ENCODE measurements at regions not wholly inside any gene's neighbourhood (a gene's known extent, or its start where the extent isn't known, plus 50 kb on each side); places are given as distances from the start of the nearest gene placed in this dataset.

DNA sequence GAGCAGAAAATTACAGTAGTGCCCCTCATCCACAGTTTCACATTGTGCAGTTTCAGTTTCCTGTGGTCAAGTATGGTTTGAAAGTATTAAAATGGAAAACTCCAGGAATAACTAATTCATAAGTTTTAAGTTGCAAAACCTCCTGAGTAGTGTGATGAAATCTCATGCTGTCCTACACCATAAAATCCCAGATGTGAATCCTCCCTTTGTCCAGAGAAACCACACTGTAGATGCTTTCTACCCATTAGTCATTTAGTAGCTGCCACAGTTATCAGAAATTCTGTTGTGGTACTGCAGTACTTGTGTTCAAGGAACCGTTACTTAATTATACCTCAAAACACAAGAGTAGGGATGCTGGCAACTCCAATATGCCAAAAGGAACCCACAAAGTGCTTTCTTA is 74.7 kb downstream of the PTCHD4 start:
- WGBS (ENCODE audit: insufficient coverage, low coverage, missing lambda C conversion rate) = 0% methylated on average over 1 of the region's 1 CpG
- intact Hi-C loops (cut with micrococcal nuclease) = no loop called here
- no peak for ATAC-seq

More for the DNA sequence above, 74.7 kb downstream of the PTCHD4 start:
- no peak overlapping the region for H3K27ac ChIP-seq (ENCODE audit: extremely low read depth, low read depth, low read length)
- H3K27me3 ChIP-seq (ENCODE audit: control insufficient read depth in 2 of 2, insufficient read depth in 2 of 2, low read length in 2 of 2) = no peaks in the 10 kb centered on the region
- no peaks in the 10 kb centered on the region for H3K4me1 ChIP-seq (replicated peaks in 1 of 2; ENCODE audit: control insufficient read depth in 2 of 2, insufficient read depth in 2 of 2, low read length in 2 of 2)
- in situ Hi-C loops (cut with MboI) = no loop called here
- ChIA-PET CTCF (ENCODE audit: low intra/inter-chr PET ratio) (no interaction called here), POLR2A (no interaction called here)
- TF ChIP-seq ELF4 (CRISPR knock-in tag; IDR thresholded peaks at IDR 0.05) = no peak
- TF ChIP-seq ZKSCAN8 (CRISPR knock-in tag; IDR thresholded peaks at IDR 0.05) = no peak
- no peak for TF ChIP-seq SUPT5H (IDR thresholded peaks at IDR 0.05)
- no peak for TF ChIP-seq FOXP1 (CRISPR knock-in tag; IDR thresholded peaks at IDR 0.05)
- TF ChIP-seq ZNF133 (CRISPR knock-in tag; IDR thresholded peaks at IDR 0.05) = no peak
- no peak for TF ChIP-seq ZNF143 (CRISPR knock-in tag; IDR thresholded peaks at IDR 0.05)
- no peak for TF ChIP-seq ESRRA (IDR thresholded peaks at IDR 0.05; ENCODE audit: borderline replicate concordance, low read depth)
- TF ChIP-seq, protein P1, sequence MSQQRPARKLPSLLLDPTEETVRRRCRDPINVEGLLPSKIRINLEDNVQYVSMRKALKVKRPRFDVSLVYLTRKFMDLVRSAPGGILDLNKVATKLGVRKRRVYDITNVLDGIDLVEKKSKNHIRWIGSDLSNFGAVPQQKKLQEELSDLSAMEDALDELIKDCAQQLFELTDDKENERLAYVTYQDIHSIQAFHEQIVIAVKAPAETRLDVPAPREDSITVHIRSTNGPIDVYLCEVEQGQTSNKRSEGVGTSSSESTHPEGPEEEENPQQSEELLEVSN (IDR thresholded peaks at IDR 0.05; ENCODE audit: borderline replicate concordance in 1 of 2, extremely low read depth in 1 of 2, insufficient read depth in 1 of 2, insufficient read length in 1 of 2, low read depth in 1 of 2, low read length in 1 of 2, poor library complexity in 1 of 2, severe bottlenecking in 1 of 2) = no peak
- no peak for TF ChIP-seq NR2C1 (IDR thresholded peaks at IDR 0.05)
- TF ChIP-seq NR2C1 (tag; IDR thresholded peaks at IDR 0.05) = no peak
- no peak for TF ChIP-seq KLF1 (tag; IDR thresholded peaks at IDR 0.05)
- TF ChIP-seq, protein P2, sequence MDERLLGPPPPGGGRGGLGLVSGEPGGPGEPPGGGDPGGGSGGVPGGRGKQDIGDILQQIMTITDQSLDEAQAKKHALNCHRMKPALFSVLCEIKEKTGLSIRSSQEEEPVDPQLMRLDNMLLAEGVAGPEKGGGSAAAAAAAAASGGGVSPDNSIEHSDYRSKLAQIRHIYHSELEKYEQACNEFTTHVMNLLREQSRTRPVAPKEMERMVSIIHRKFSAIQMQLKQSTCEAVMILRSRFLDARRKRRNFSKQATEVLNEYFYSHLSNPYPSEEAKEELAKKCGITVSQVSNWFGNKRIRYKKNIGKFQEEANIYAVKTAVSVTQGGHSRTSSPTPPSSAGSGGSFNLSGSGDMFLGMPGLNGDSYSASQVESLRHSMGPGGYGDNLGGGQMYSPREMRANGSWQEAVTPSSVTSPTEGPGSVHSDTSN (CRISPR knock-in tag; IDR thresholded peaks at IDR 0.05; ENCODE audit: low read depth) = no peak
- TF ChIP-seq, protein P2 (tag; conservative IDR thresholded peaks at IDR 0.05; ENCODE audit: low read depth) = no peak
- TF ChIP-seq ZNF253 (CRISPR knock-in tag; conservative IDR thresholded peaks at IDR 0.05) = no peak
- TF ChIP-seq ZNF79 (CRISPR knock-in tag; IDR thresholded peaks at IDR 0.05; ENCODE audit: low read depth) = no peak
- no peak for TF ChIP-seq DIDO1 (tag; IDR thresholded peaks at IDR 0.05; ENCODE audit: low read depth)
- no peak for TF ChIP-seq ZNF707 (CRISPR knock-in tag; conservative IDR thresholded peaks at IDR 0.05)
- no peak for TF ChIP-seq ZNF217 (CRISPR knock-in tag; IDR thresholded peaks at IDR 0.05)
- TF ChIP-seq CREB1 (IDR thresholded peaks at IDR 0.05) = no peak
- TF ChIP-seq CREB1 (CRISPR knock-in tag; IDR thresholded peaks at IDR 0.05) = no peak
- no peak for DNase-seq (ENCODE audit: extremely low read depth in 1 of 4, low spot score in 3 of 4)
- no peak overlapping the region for H3K4me3 ChIP-seq
- no peak overlapping the region for H3K9ac ChIP-seq (ENCODE audit: insufficient read depth in 1 of 2, low read depth in 2 of 2, low read length in 2 of 2)
- no peak overlapping the region for H3K4me2 ChIP-seq (ENCODE audit: insufficient read depth, low read length)
- no peak overlapping the region for H2AFZ ChIP-seq (ENCODE audit: low read depth, low read length)
- no peaks in the 10 kb centered on the region for H3K79me2 ChIP-seq (ENCODE audit: control insufficient read depth, insufficient read depth, low read length)
- no TSS peak for BruUV-seq (replicated peaks)
- H3K9me3 ChIP-seq (replicated peaks; ENCODE audit: control insufficient read depth, insufficient read depth, low read depth, low read length) = no peaks in the 10 kb centered on the region
- H3K9me1 ChIP-seq (ENCODE audit: control insufficient read depth, insufficient read depth, low read length) = no peaks in the 10 kb centered on the region
- FAIRE-seq = no peak
- H4K20me1 ChIP-seq (replicated peaks; ENCODE audit: control insufficient read depth, insufficient read depth, low read length) = no peaks in the 10 kb centered on the region
- H3K36me3 ChIP-seq (ENCODE audit: control insufficient read depth, insufficient read depth, low read length) = no peaks in the 10 kb centered on the region
